GM23248 (cell line): ENCODE measurements at regions not wholly inside any gene's neighbourhood (a gene's known extent, or its start where the extent isn't known, plus 50 kb on each side); places are given as distances from the start of the nearest gene placed in this dataset.
"Not testable (repeated sequence)": the region's sequence is repeated elsewhere in the genome, so short reads cannot be mapped to it uniquely, and the experiment has no call there.

Experiments used
- EZH2 ChIP-seq: fragments of 200-600 bp; sonication (generic); IDR thresholded peaks from 2 replicates; pipeline ENCODE4 v1.6.1; 2018; ENCODE audit warnings: antibody characterized with exemption, mild to moderate bottlenecking; ENCODE audit not compliant: insufficient read depth, poor library complexity, severe bottlenecking
- EZH2phosphoT487 ChIP-seq: fragments of 200-600 bp; sonication (generic); IDR thresholded peaks from 2 replicates; pipeline ENCODE4 v1.6.1; 2018; ENCODE audit warnings: antibody characterized with exemption, moderate library complexity, mild to moderate bottlenecking, low read depth; ENCODE audit not compliant: insufficient read depth

DNA sequence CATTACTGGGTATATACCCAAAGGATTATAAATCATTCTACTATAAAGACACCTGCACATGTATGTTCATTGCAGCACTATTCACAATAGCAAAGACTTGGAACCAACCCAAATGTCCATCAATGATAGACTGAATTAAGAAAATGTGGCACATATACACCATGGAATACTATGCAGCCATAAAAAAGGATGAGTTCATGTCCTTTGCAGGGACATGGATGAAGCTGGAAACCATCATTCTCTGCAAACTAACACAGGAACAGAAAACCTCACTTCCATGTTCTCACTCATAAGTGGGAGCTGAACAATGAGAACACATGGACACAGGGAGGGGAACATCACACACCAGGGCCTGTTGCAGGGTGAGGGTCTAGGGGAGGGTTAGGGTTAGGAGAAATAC lies 56.4 kb upstream of the PLEKHG4B start:
- not testable (repeated sequence) for TF ChIP-seq EZH2phosphoT487, EZH2
